Skeletal muscle satellite cell (primary cell): ENCODE measurements at regions not wholly inside any gene's neighbourhood (a gene's known extent, or its start where the extent isn't known, plus 50 kb on each side); places are given as distances from the start of the nearest gene placed in this dataset.
A peak's percentile ranks its signal among the peaks of the same experiment; 100 is the strongest.

ENCODE experiments used
- H3K27me3 ChIP-seq: 2 replicates; pipeline ENCODE4 v1.7.0; 2013; ENCODE audit warnings: low read length; ENCODE audit not compliant: control insufficient read depth, insufficient read depth
- H3K36me3 ChIP-seq: 2 replicates; pipeline ENCODE4 v1.7.0; 2013; ENCODE audit warnings: mild to moderate bottlenecking, control low read depth, low read length; ENCODE audit not compliant: insufficient read depth
- H3K4me1 ChIP-seq: 2 replicates; pipeline ENCODE4 v1.7.0; 2013; ENCODE audit warnings: low read length; ENCODE audit not compliant: control insufficient read depth, insufficient read depth
- H3K4me2 ChIP-seq: 2 replicates; pipeline ENCODE4 v1.7.0; 2013; ENCODE audit warnings: mild to moderate bottlenecking, low read length
- H3K4me3 ChIP-seq: 2 replicates; pipeline ENCODE4 v1.7.0; 2013; ENCODE audit warnings: low read length
- H3K9ac ChIP-seq: 2 replicates; pipeline ENCODE4 v1.7.0; 2013; ENCODE audit warnings: mild to moderate bottlenecking, low read depth, low read length, moderate library complexity
- H3K9me3 ChIP-seq: replicated peaks from 2 replicates; pipeline ENCODE4 v1.7.0; 2013; ENCODE audit warnings: mild to moderate bottlenecking, control low read depth, low read length

DNA sequence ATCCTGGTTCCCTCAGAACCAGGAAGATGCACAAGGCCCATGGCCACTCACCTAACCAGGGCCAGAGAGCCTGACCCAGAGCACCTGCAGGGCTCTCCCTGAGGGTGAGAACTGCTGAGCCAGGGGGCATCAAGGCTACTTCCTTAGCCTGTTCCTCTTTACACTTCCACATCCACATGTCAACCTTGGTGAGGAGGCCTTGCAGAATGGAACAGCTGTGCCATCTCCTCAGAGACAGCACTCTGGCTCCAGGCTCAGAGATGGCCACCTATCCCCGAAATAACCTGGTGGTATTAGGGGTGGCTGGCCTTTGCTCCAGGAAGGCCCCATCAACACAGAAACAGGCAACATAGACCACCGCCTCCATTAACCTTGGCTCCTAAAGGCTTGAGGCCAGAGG is 473.0 kb downstream of the RPS24 start:
- Histone ChIP-seq H3K4me3 (no peak overlapping the region), H3K36me3 (no peaks in the 10 kb centered on the region), H3K9me3 (no peaks in the 10 kb centered on the region), H3K9ac (no peak overlapping the region), H3K27me3 (peaks cover 28% of the 10 kb centered on the region), H3K4me2 (no peak overlapping the region), H3K4me1 (peaks cover 9% of the 10 kb centered on the region)

- H3K9me3 ChIP-seq, result no peaks in the 10 kb centered on the region
- H3K4me3 ChIP-seq, result no peak overlapping the region
- no peaks in the 10 kb centered on the region for H3K36me3 ChIP-seq
- no peaks in the 10 kb centered on the region for H3K4me1 ChIP-seq
- no peak overlapping the region for H3K4me2 ChIP-seq
- peaks cover 28% of the 10 kb centered on the region for H3K27me3 ChIP-seq
- H3K9ac ChIP-seq, result no peak overlapping the region
These were observed 474.0 kb downstream of the RPS24 start for GRCh38 chr10:78507510-78508160.

- no peaks in the 10 kb centered on the region for H3K4me1 ChIP-seq
- no peaks in the 10 kb centered on the region for H3K36me3 ChIP-seq
- H3K9me3 ChIP-seq, result no peaks in the 10 kb centered on the region
- no peak overlapping the region for H3K4me2 ChIP-seq
- no peak overlapping the region for H3K4me3 ChIP-seq
- no peak overlapping the region for H3K9ac ChIP-seq
- peaks cover 28% of the 10 kb centered on the region for H3K27me3 ChIP-seq
These were observed 475.5 kb downstream of the RPS24 start for GRCh38 chr10:78508955-78509748.

DNA sequence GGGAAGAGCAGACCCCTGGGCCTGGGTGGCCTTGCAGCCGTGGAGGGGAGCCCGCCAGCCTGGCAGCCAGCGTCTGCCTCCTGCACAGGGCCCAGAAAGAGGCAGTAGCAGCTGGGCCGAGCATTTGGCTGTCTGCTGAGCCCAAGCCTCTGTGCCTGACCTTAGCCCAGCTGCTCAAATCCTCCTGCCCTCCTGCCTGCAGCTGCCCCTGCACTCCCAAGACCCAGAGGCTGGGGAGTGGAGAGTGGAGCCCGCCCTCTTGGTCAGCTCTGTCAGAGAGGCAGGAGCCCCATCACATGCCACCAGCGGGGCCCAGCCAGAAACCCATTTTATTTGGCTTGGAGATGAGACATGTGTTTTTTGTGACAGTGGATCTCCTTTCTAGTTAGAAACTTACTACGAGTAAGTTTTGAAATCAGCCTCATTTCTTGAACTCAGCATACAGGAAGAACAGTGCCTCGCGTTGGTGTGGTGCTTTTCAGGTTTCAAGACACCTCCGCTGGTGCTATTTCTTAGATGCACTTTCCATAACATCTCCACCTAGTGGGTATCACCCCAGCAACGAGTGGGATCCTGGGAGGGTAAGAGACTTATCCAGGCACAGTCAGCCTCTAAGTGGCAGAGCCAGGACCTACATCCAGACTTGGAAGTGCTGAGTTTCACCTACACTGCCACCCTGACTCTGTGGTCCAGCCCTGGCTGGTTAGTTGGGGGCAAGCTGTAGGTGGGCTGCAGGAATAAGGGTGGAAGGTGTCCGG is 477.1 kb downstream of the RPS24 start:
- Histone ChIP-seq H3K27me3 (peaks cover 28% of the 10 kb centered on the region), H3K9me3 (no peaks in the 10 kb centered on the region), H3K9ac (no peak overlapping the region), H3K4me1 (peaks cover 13% of the 10 kb centered on the region), H3K36me3 (no peaks in the 10 kb centered on the region), H3K4me2 (no peak overlapping the region), H3K4me3 (no peak overlapping the region)

DNA sequence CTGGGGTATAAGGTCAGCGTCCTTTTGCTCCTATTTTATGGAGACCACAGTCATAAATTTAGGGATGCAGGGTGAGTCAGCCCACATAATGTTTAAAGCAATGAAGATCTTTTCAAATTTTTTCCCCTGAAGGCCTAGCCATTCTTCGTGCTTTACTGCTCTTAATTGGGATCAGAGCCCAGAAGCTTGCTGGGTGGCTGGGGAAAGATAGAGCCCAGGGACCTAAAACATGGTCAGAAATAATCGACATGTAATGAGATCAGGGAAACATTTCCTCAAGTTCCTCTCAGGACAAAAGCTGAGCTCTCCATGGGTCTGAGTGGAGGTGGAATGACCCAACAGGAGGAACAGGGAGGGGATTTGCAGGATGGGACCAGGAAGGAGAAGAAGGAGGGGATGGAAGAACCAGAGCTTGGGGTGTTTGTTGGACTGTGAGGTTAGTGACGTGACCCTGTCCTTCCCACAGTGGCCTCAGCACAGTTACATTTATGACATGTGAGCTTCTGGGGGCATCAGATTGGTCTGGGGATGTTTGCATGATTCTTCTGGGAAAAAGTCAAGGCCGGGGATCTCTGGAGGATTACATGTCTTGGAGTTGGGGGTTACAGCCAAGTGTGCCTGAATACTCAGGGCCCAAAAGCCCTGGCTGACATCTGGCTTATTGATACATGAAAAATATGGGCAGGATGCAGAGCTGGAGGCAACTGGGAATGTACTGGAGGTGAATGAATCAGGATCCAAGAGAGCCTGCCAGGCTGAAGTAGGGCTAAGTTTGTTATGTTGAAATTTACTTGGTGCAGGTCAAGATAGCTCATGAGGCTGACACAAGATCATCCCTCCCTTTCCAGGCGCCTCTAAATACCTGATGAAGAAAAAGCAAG is 477.9 kb downstream of the RPS24 start:
- Histone ChIP-seq H3K36me3 (no peaks in the 10 kb centered on the region), H3K9me3 (no peaks in the 10 kb centered on the region), H3K4me2 (no peak overlapping the region), H3K4me3 (no peak overlapping the region), H3K4me1 (peaks cover 13% of the 10 kb centered on the region), H3K9ac (no peak overlapping the region), H3K27me3 (peaks cover 28% of the 10 kb centered on the region)

DNA sequence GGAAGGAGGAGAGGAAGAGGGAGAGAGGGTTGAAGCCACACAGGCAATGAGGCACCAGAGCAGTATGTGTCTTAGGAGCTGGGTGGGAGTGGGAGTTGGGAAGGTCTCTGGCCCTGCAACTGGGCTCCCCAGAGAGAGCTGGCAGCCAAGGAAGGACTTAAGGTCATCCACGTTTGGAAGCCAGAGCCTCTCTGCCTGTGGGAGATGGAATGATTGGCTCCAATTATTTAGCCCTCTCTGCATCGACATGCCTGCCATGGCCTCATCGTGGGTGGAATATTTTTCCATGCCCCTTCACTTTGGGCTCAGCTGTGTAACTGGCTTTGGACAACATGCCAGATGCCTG is 478.5 kb downstream of the RPS24 start:
- Histone ChIP-seq H3K9ac (no peak overlapping the region), H3K4me1 (peaks cover 13% of the 10 kb centered on the region), H3K9me3 (no peaks in the 10 kb centered on the region), H3K36me3 (no peaks in the 10 kb centered on the region), H3K27me3 (peaks cover 26% of the 10 kb centered on the region), H3K4me2 (no peak overlapping the region), H3K4me3 (no peak overlapping the region)

DNA sequence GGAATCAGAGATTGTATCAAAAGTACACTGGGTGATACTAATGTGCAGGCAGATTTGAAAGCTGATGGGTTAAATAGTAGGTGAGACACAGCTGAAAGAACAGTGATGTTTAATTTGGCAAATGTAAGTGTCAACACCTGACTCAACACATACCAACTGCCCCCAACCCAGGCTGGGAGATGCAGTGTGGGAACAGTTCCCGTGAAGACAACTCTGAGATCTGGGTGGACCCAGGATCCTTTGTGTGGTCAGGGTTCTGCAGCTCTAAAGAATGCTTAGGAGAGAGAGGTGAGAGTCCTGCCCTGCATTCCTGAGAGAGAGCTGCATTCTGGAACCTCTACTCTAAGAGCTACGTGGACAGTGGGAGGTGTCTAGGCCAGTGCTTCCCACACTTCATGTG is 479.7 kb downstream of the RPS24 start:
- Histone ChIP-seq H3K4me2 (no peak overlapping the region), H3K4me3 (no peak overlapping the region), H3K9me3 (no peaks in the 10 kb centered on the region), H3K4me1 (peaks cover 13% of the 10 kb centered on the region), H3K9ac (no peak overlapping the region), H3K27me3 (peaks cover 14% of the 10 kb centered on the region), H3K36me3 (no peaks in the 10 kb centered on the region)

GRCh38 chr10:78513986-78514385 is 480.3 kb downstream of the RPS24 start:
- Histone ChIP-seq H3K4me1 (peaks cover 13% of the 10 kb centered on the region), H3K4me3 (no peak overlapping the region), H3K36me3 (no peaks in the 10 kb centered on the region), H3K9ac (no peak overlapping the region), H3K9me3 (no peaks in the 10 kb centered on the region), H3K4me2 (no peak overlapping the region), H3K27me3 (peaks cover 11% of the 10 kb centered on the region)

DNA sequence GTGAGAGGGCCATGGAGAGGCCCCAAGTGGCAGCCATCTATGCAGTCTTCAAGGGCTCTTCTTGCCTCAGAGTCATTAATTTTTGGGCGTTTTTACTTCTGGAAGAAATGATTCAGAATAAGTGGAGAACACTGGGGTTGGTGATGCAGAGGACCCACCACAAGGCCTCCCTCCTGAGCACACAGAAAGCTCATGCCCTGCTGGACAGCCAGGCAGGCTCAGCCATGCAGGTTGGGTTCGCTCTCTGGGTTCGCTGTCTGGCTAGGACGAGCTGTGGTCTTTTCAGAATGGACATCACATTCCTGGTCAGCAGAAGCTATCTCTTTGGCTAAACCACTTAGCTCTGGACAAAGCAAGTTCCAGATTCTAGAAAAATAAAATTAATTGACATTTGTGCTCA is 480.8 kb downstream of the RPS24 start:
- no peaks in the 10 kb centered on the region for H3K9me3 ChIP-seq
- no peak overlapping the region for H3K9ac ChIP-seq
- no peak overlapping the region for H3K4me3 ChIP-seq
- H3K36me3 ChIP-seq, result no peaks in the 10 kb centered on the region
- no peak overlapping the region for H3K4me2 ChIP-seq
- peaks cover 13% of the 10 kb centered on the region for H3K4me1 ChIP-seq
- H3K27me3 ChIP-seq, result peaks cover 6% of the 10 kb centered on the region

- no peak overlapping the region for H3K9ac ChIP-seq
- H3K9me3 ChIP-seq, result no peaks in the 10 kb centered on the region
- no peaks in the 10 kb centered on the region for H3K27me3 ChIP-seq
- no peak overlapping the region for H3K4me3 ChIP-seq
- no peaks in the 10 kb centered on the region for H3K36me3 ChIP-seq
- H3K4me1 ChIP-seq, result peaks cover 13% of the 10 kb centered on the region
- peak overlapping the region; percentile 5 for H3K4me2 ChIP-seq
These were observed 481.6 kb downstream of the RPS24 start for GRCh38 chr10:78515038-78515872.
